HEK293 (cell line): ENCODE measurements at regions not wholly inside any gene's neighbourhood (a gene's known extent, or its start where the extent isn't known, plus 50 kb on each side); places are given as distances from the start of the nearest gene placed in this dataset.

Experiments
- CTCF ChIA-PET: fragments of 350-600 bp; formaldehyde crosslinking; extraction: SDS; loops from one replicate; lab custom pipeline; 2021; ENCODE audit warnings: antibody characterized with exemption; lab: Yijun Ruan, JAX
- POLR2A ChIA-PET: fragments of 300-600 bp; formaldehyde crosslinking; extraction: SDS; loops from one replicate; lab custom pipeline; 2020; ENCODE audit warnings: antibody characterized with exemption, inconsistent platforms; lab: Yijun Ruan, JAX
- H3K27ac ChIP-seq: fragments of 200-500 bp; sonication (Bioruptor generic); 2 replicates; pipeline ENCODE4 v1.5.1; 2014; ENCODE audit warnings: low read depth, low read length, control low read depth, inconsistent platforms; ENCODE audit errors: extremely low read depth
- H3K36me3 ChIP-seq, 2 experiments: fragments of 200-500 bp in 1 of 2; sonication (Bioruptor generic) in 1 of 2; 1 replicate in 1 of 2; 2 replicates in 1 of 2; pipeline ENCODE4 v1.5.1; 2014 to 2017; ENCODE audit warnings: inconsistent platforms in 2 of 2, low read length in 2 of 2; ENCODE audit not compliant: control insufficient read depth in 2 of 2, insufficient read depth in 1 of 2
- H3K4me1 ChIP-seq: fragments of 200-500 bp; sonication (Bioruptor generic); 2 replicates; pipeline ENCODE4 v1.5.1; 2014; ENCODE audit warnings: mild to moderate bottlenecking, low read length, inconsistent platforms; ENCODE audit not compliant: control insufficient read depth, insufficient read depth
- H3K4me3 ChIP-seq: 2 replicates; pipeline ENCODE4 v1.5.1; 2011; ENCODE audit warnings: low read depth, mild to moderate bottlenecking, control low read depth, low read length, moderate library complexity
- H3K9me3 ChIP-seq: fragments of 200-500 bp; sonication (Bioruptor generic); 2 replicates; pipeline ENCODE4 v1.5.1; 2014; ENCODE audit warnings: low read depth, low read length, inconsistent platforms; ENCODE audit not compliant: control insufficient read depth, insufficient read depth
- BCL11B ChIP-seq: fragments of 450-650 bp; formaldehyde crosslinking; IDR thresholded peaks from 2 replicates; pipeline ENCODE4 v1.5.1; 2016; ENCODE audit warnings: low read depth, missing biosample characterization, missing genetic modification characterization
- GLIS2 ChIP-seq: fragments of 450-650 bp; formaldehyde crosslinking; IDR thresholded peaks from 2 replicates; pipeline ENCODE4 v1.5.1; 2016; ENCODE audit warnings: missing biosample characterization, missing genetic modification characterization
- HOXA7 ChIP-seq: sonication (generic); formaldehyde crosslinking; IDR thresholded peaks from 2 replicates; pipeline ENCODE4 v1.8.1; 2022; ENCODE audit warnings: missing genetic modification reagents, borderline replicate concordance
- KLF10 ChIP-seq: fragments of 450-650 bp; IDR thresholded peaks from 2 replicates; pipeline ENCODE4 v1.5.1; 2018; ENCODE audit warnings: missing biosample characterization, mild to moderate bottlenecking, missing genetic modification characterization
- REPIN1 ChIP-seq: fragments of 450-650 bp; formaldehyde crosslinking; IDR thresholded peaks from 2 replicates; pipeline ENCODE4 v1.5.1; 2017; ENCODE audit warnings: missing biosample characterization, missing genetic modification characterization, low read depth
- ZBTB26 ChIP-seq: fragments of 450-650 bp; formaldehyde crosslinking; optimal IDR thresholded peaks from 2 replicates; pipeline ENCODE3; 2016; ENCODE audit warnings: missing biosample characterization, mild to moderate bottlenecking, missing genetic modification characterization
- ZBTB7A ChIP-seq: fragments of 450-650 bp; formaldehyde crosslinking; IDR thresholded peaks from 2 replicates; pipeline ENCODE4 v1.5.1; 2016; ENCODE audit warnings: low read depth, missing biosample characterization, missing genetic modification characterization
- ZEB2 ChIP-seq: fragments of 450-650 bp; formaldehyde crosslinking; IDR thresholded peaks from 2 replicates; pipeline ENCODE4 v1.5.1; 2016; ENCODE audit warnings: missing biosample characterization, missing genetic modification characterization
- ZFHX2 ChIP-seq: fragments of 450-650 bp; formaldehyde crosslinking; conservative IDR thresholded peaks from 2 replicates; pipeline ENCODE4 v1.5.1; 2016; ENCODE audit warnings: missing biosample characterization, missing genetic modification characterization
- ZNF112 ChIP-seq: fragments of 450-650 bp; formaldehyde crosslinking; IDR thresholded peaks from 2 replicates; pipeline ENCODE4 v1.5.0; 2017; ENCODE audit warnings: missing biosample characterization, missing genetic modification characterization
- ZNF223 ChIP-seq: fragments of 450-650 bp; formaldehyde crosslinking; IDR thresholded peaks from 2 replicates; pipeline ENCODE4 v1.5.1; 2016; ENCODE audit warnings: missing biosample characterization, missing genetic modification characterization
- ZNF366 ChIP-seq: fragments of 450-650 bp; formaldehyde crosslinking; conservative IDR thresholded peaks from 2 replicates; pipeline ENCODE4 v1.5.1; 2016; ENCODE audit warnings: missing biosample characterization, missing genetic modification characterization
- ZNF404 ChIP-seq: fragments of 450-650 bp; formaldehyde crosslinking; IDR thresholded peaks from 2 replicates; pipeline ENCODE4 v1.5.1; 2017; ENCODE audit warnings: missing biosample characterization, missing genetic modification characterization
- ZNF473 ChIP-seq: fragments of 450-650 bp; formaldehyde crosslinking; IDR thresholded peaks from 2 replicates; pipeline ENCODE4 v1.5.1; 2017; ENCODE audit warnings: missing biosample characterization, missing genetic modification characterization
- ZNF48 ChIP-seq: fragments of 450-650 bp; formaldehyde crosslinking; IDR thresholded peaks from 2 replicates; pipeline ENCODE4 v1.5.1; 2016; ENCODE audit warnings: missing biosample characterization, missing genetic modification characterization
- ZNF514 ChIP-seq: fragments of 450-650 bp; formaldehyde crosslinking; IDR thresholded peaks from 2 replicates; pipeline ENCODE4 v1.5.1; 2016; ENCODE audit warnings: missing biosample characterization, missing genetic modification characterization
- ZNF548 ChIP-seq: fragments of 450-650 bp; formaldehyde crosslinking; IDR thresholded peaks from 2 replicates; pipeline ENCODE4 v1.5.1; 2016; ENCODE audit warnings: missing biosample characterization, missing genetic modification characterization
- ZNF571 ChIP-seq: fragments of 450-650 bp; formaldehyde crosslinking; IDR thresholded peaks from 2 replicates; pipeline ENCODE4 v1.5.0; 2017; ENCODE audit warnings: missing biosample characterization, missing genetic modification characterization
- ZNF670 ChIP-seq: fragments of 450-650 bp; formaldehyde crosslinking; IDR thresholded peaks from 2 replicates; pipeline ENCODE4 v1.5.1; 2016; ENCODE audit warnings: missing biosample characterization, missing genetic modification characterization, low read depth
- ZNF768 ChIP-seq: fragments of 450-650 bp; formaldehyde crosslinking; IDR thresholded peaks from 2 replicates; pipeline ENCODE4 v1.5.1; 2018; ENCODE audit warnings: missing biosample characterization, mild to moderate bottlenecking, missing genetic modification characterization
- ZSCAN18 ChIP-seq: fragments of 450-650 bp; formaldehyde crosslinking; IDR thresholded peaks from 2 replicates; pipeline ENCODE4 v1.5.1; 2016; ENCODE audit warnings: missing biosample characterization, missing genetic modification characterization
- TF ChIP-seq, protein P1 (sequence below): fragments of 450-650 bp; formaldehyde crosslinking; IDR thresholded peaks from 2 replicates; pipeline ENCODE4 v1.5.1; 2017; ENCODE audit warnings: missing biosample characterization, missing genetic modification characterization
- TF ChIP-seq, protein P2 (sequence below): fragments of 450-650 bp; formaldehyde crosslinking; IDR thresholded peaks from 2 replicates; pipeline ENCODE4 v1.5.1; 2016; ENCODE audit warnings: missing biosample characterization, missing genetic modification characterization

DNA sequence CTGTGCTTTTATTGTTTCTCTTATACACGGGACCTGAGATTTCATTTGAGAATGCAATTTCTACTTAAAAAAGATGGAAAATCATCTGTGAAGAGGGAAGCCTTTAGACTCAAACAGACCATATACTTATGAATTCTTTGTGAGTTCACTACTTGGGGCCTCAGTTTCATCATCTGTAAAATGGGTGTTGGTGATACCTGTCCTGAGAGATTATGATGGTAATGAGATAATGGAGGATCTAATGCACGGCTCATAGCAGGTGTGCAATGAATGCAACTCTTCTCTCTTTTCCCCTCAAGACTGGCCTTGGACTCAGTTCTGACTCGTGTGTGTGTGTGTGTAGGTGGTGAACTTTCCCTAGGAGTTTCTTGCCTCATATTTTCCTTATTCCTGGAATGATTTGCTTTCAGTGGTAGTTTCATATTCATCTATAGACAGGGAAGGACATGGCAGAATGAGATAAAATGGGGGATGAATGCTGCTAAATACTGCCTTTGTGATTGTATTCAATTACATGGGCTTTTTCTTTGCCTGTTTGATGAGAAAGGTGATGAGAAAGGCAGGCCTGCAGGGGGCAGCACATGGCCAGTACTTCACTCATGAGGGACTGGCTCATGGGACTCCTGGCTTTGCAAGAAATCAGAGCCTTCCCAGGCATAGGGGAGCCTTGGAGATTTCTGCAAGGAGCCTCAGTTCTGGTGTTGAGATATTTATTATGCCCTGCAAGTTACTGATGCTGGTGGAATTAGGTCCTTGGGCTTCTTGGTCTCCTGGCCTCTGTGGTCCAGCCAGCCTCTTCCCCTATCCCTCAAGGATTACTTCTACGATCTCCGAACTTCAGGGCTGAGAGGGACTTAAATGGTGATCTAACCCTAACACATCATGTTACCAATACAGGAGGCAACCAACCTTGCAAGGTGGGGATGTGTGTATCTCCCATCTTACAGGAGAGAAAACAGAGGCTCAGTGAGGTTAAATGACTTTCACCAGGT is 70.7 kb downstream of the RPLP1 start (continued):
- TF ChIP-seq, protein P1, sequence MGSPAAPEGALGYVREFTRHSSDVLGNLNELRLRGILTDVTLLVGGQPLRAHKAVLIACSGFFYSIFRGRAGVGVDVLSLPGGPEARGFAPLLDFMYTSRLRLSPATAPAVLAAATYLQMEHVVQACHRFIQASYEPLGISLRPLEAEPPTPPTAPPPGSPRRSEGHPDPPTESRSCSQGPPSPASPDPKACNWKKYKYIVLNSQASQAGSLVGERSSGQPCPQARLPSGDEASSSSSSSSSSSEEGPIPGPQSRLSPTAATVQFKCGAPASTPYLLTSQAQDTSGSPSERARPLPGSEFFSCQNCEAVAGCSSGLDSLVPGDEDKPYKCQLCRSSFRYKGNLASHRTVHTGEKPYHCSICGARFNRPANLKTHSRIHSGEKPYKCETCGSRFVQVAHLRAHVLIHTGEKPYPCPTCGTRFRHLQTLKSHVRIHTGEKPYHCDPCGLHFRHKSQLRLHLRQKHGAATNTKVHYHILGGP (tag by site-specific recombination), result no peak
- TF ChIP-seq ZSCAN18 (tag by site-specific recombination) (no peak), ZNF223 (tag by site-specific recombination) (no peak), KLF10 (no peak), ZBTB26 (tag by site-specific recombination) (no peak), BCL11B (tag by site-specific recombination) (no peak), ZNF768 (tag by site-specific recombination) (no peak)
- TF ChIP-seq, protein P2, sequence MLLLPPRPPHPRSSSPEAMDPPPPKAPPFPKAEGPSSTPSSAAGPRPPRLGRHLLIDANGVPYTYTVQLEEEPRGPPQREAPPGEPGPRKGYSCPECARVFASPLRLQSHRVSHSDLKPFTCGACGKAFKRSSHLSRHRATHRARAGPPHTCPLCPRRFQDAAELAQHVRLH (tag by site-specific recombination), result no peak
- TF ChIP-seq, all 188 proteins: peak for 5

DNA sequence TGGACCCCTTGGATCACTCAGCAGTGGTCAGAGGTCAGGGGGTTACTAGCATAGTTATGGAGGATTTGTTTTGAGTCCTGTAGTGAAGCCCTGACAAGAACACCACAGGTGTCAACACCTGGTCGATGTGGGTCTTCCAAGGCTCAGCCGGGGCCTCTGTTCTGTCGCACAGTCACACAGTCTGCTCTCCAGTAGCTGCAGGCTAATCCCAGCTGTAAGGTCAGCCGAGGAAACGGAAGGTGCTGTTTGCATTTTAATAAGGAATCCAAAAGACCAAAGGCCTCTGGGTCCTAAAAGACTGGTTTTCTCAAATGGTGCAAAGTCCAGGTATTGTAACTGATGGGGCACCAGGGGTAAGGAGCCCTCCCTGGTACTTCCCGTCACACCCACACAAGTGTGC is 71.7 kb downstream of the RPLP1 start:
- TF ChIP-seq ZNF670, result no peak
- TF ChIP-seq GLIS2 (tag by site-specific recombination), result no peak
- TF ChIP-seq ZEB2 (tag by site-specific recombination), result no peak
- H3K4me1 ChIP-seq, result no peaks in the 10 kb centered on the region; the same call in 1 of the 2 replicates
- ChIA-PET CTCF (interaction anchor here (0.7 to 1.8 kb wide), 16 partner anchors 9 to 981 kb away, joined by 3 to 6 read pairs (median 3); no protein-coding TSS in a partner anchor), POLR2A (no interaction called here)
- H3K4me3 ChIP-seq, result no peak overlapping the region
- no peaks in the 10 kb centered on the region for H3K36me3 ChIP-seq
- H3K27ac ChIP-seq, result no peak overlapping the region
- no peaks in the 10 kb centered on the region for H3K9me3 ChIP-seq

- CTCF ChIA-PET, result interaction anchor here (0.7 to 1.8 kb wide), 7 partner anchors 16 to 942 kb away, joined by 3 to 6 read pairs (median 4); no protein-coding TSS in a partner anchor
Measured at GRCh38 chr15:69524814-69525213, 72.2 kb downstream of the RPLP1 start.

More at GRCh38 chr15:69524814-69525213, 72.2 kb downstream of the RPLP1 start:
- Histone ChIP-seq H3K4me1 (no peaks in the 10 kb centered on the region; the same call in 1 of the 2 replicates), H3K36me3 (no peaks in the 10 kb centered on the region), H3K27ac (no peak overlapping the region), H3K4me3 (no peak overlapping the region), H3K9me3 (no peaks in the 10 kb centered on the region)
- POLR2A ChIA-PET, result no interaction called here
- TF ChIP-seq REPIN1 (no peak), HOXA7 (CRISPR knock-in tag) (no peak), ZNF548 (tag by site-specific recombination) (no peak), ZNF112 (tag by site-specific recombination) (no peak), ZNF571 (no peak), ZFHX2 (tag by site-specific recombination) (no peak), ZNF473 (tag by site-specific recombination) (no peak), ZNF404 (tag by site-specific recombination) (no peak), ZNF366 (tag by site-specific recombination) (no peak), ZNF514 (no peak), ZNF48 (tag by site-specific recombination) (no peak), ZBTB7A (no peak)
- TF ChIP-seq, all 188 proteins: peak for 0
